K562 (cell line): ENCODE measurements at regions not wholly inside any gene's neighbourhood (a gene's known extent, or its start where the extent isn't known, plus 50 kb on each side); places are given as distances from the start of the nearest gene placed in this dataset.

ENCODE experiments used
- ATAC-seq: fragments of 200-7000 bp; cut with Tn5 transposase; 3 replicates; pipeline ENCODE4 v1.9.1; 2020; ENCODE audit warnings: moderate library complexity
- BruUV-seq: library from RNA; stranded (reverse); fragments of 400-500 nt; replicated peaks from 2 replicates; lab custom pipeline; 2021; lab: Mats Ljungman, UMichigan
- CTCF ChIA-PET: fragments of 300-600 bp; formaldehyde crosslinking; extraction: SDS; loops from one replicate; lab custom pipeline; 2021; ENCODE audit warnings: low intra/inter-chr PET ratio; lab: Yijun Ruan, JAX
- POLR2A ChIA-PET: fragments of 300-600, 350-650 bp; sonication (Branson Sonifier 250); formaldehyde crosslinking; extraction: SDS; loops from one replicate; lab custom pipeline; 2021; ENCODE audit warnings: antibody characterized with exemption, inconsistent platforms; lab: Yijun Ruan, JAX
- DNase-seq, 4 experiments: peaks; one replicate each; pipeline versions ENCODE4 v3.0.0 to v3.0.0-alpha.2; 2011 to 2018; ENCODE audit warnings: low spot score in 3 of 4, mixed read lengths in 3 of 4; ENCODE audit errors: extremely low read depth in 1 of 4
- FAIRE-seq: peaks from 2 replicates; lab custom pipeline; 2011; peaks lifted over from hg19 to GRCh38; lab: Jason Lieb, UNC
- H2AFZ ChIP-seq: 2 replicates; pipeline ENCODE4 v1.6.0; 2011; ENCODE audit warnings: low read depth, low read length, control low read depth, inconsistent platforms
- H3K27ac ChIP-seq: fragments of 200-600 bp; 3 replicates; pipeline ENCODE4 v1.8.0; 2011; ENCODE audit warnings: low read depth, mild to moderate bottlenecking, control low read depth, inconsistent platforms, low read length, moderate library complexity, mixed read lengths; ENCODE audit errors: extremely low read depth
- H3K27me3 ChIP-seq, 2 experiments: fragments of 300-600 bp in 1 of 2; 2 replicates in 1 of 2; 3 replicates in 1 of 2; pipeline versions ENCODE4 v1.6.0 to v1.8.0; 2011; ENCODE audit warnings: inconsistent platforms in 2 of 2, low read length in 2 of 2, mild to moderate bottlenecking in 1 of 2, mixed read lengths in 1 of 2, moderate library complexity in 1 of 2; ENCODE audit not compliant: control insufficient read depth in 2 of 2, insufficient read depth in 2 of 2
- H3K36me3 ChIP-seq: fragments of 300-600 bp; 3 replicates; pipeline ENCODE4 v1.8.0; 2011; ENCODE audit warnings: mild to moderate bottlenecking, low read length, inconsistent platforms; ENCODE audit not compliant: control insufficient read depth, insufficient read depth
- H3K4me1 ChIP-seq, 2 experiments: fragments of 200-600 bp in 1 of 2; replicated peaks in 1 of 2; 2 replicates in 1 of 2; 3 replicates in 1 of 2; pipeline versions ENCODE4 v1.5.1 to v1.8.0; 2011; ENCODE audit warnings: inconsistent platforms in 2 of 2, low read length in 2 of 2, mild to moderate bottlenecking in 1 of 2, mixed read lengths in 1 of 2, moderate library complexity in 1 of 2; ENCODE audit not compliant: control insufficient read depth in 2 of 2, insufficient read depth in 2 of 2
- H3K4me2 ChIP-seq: 2 replicates; pipeline ENCODE4 v1.6.1; 2011; ENCODE audit warnings: low read length, control low read depth, inconsistent platforms, mixed read lengths; ENCODE audit not compliant: insufficient read depth
- H3K4me3 ChIP-seq: fragments of 200-600 bp; sonication (generic), shearing (Covaris generic); 2 replicates; pipeline ENCODE4 v1.5.1; 2016; ENCODE audit warnings: control low read depth, inconsistent platforms
- H3K79me2 ChIP-seq: fragments of 200-600 bp; 3 replicates; pipeline ENCODE4 v1.8.0; 2011; ENCODE audit warnings: low read length, inconsistent platforms; ENCODE audit not compliant: control insufficient read depth, insufficient read depth
- H3K9ac ChIP-seq, 2 experiments: 2 replicates each; pipeline versions ENCODE4 v1.6.0 to v1.6.1; 2011; ENCODE audit warnings: low read depth in 2 of 2, low read length in 2 of 2, control low read depth in 1 of 2, inconsistent platforms in 1 of 2, mild to moderate bottlenecking in 1 of 2, mixed read lengths in 1 of 2; ENCODE audit not compliant: insufficient read depth in 1 of 2
- H3K9me1 ChIP-seq: one replicate; pipeline ENCODE4 v1.6.0; 2011; ENCODE audit warnings: inconsistent platforms, mild to moderate bottlenecking, low read length, moderate library complexity; ENCODE audit not compliant: control insufficient read depth, insufficient read depth
- H3K9me3 ChIP-seq: replicated peaks from 2 replicates; pipeline ENCODE4 v1.5.1; 2011; ENCODE audit warnings: low read depth, low read length, inconsistent platforms; ENCODE audit not compliant: control insufficient read depth, insufficient read depth
- H4K20me1 ChIP-seq: replicated peaks from 2 replicates; pipeline ENCODE4 v1.6.1; 2011; ENCODE audit warnings: low read length, inconsistent platforms, mixed read lengths; ENCODE audit not compliant: control insufficient read depth, insufficient read depth
- ARID1B ChIP-seq: fragments of 450-650 bp; IDR thresholded peaks from 2 replicates; pipeline ENCODE4 v1.6.1; 2016; ENCODE audit warnings: antibody characterized with exemption, mild to moderate bottlenecking, inconsistent platforms
- ARID3A ChIP-seq: IDR thresholded peaks from 2 replicates; pipeline ENCODE4 v1.6.1; 2012; ENCODE audit warnings: low read depth, low read length, improper control_type of control experiment, borderline replicate concordance
- ATF1 ChIP-seq, 2 experiments: fragments of 450-650 bp in 1 of 2; IDR thresholded peaks; 2 replicates each; pipeline ENCODE4 v1.6.1; 2016; ENCODE audit warnings: missing compliant biosample characterization in 1 of 2, missing genetic modification characterization in 1 of 2
- CREB1 ChIP-seq, 2 experiments: sonication (generic) in 1 of 2; formaldehyde crosslinking in 1 of 2; IDR thresholded peaks; 2 replicates each; pipeline versions ENCODE4 v1.6.1 to v1.8.0; 2012 to 2022; ENCODE audit warnings: inconsistent platforms in 1 of 2, mild to moderate bottlenecking in 1 of 2, missing genetic modification reagents in 1 of 2, moderate library complexity in 1 of 2
- ETV1 ChIP-seq: fragments of 450-650 bp; conservative IDR thresholded peaks from 2 replicates; pipeline ENCODE4 v1.6.1; 2016; ENCODE audit warnings: missing genetic modification characterization, control low read depth, low read depth, missing compliant biosample characterization
- GATA2 ChIP-seq: sonication (generic); formaldehyde crosslinking; IDR thresholded peaks from 2 replicates; pipeline ENCODE4 v1.4.0; 2020; ENCODE audit warnings: mild to moderate bottlenecking, missing genetic modification reagents
- PHTF2 ChIP-seq: fragments of 250-450 bp; sonication (Bioruptor Pico); IDR thresholded peaks from 2 replicates; pipeline ENCODE4 v1.5.0; 2021; ENCODE audit warnings: mild to moderate bottlenecking
- PTTG1 ChIP-seq: fragments of 450-650 bp; IDR thresholded peaks from 2 replicates; pipeline ENCODE4 v1.6.1; 2016; ENCODE audit warnings: low read depth, mild to moderate bottlenecking, missing genetic modification characterization, missing compliant biosample characterization
- RCOR1 ChIP-seq, 2 experiments: IDR thresholded peaks; 2 replicates each; pipeline ENCODE4 v1.6.1; 2012; ENCODE audit warnings: low read depth in 2 of 2, low read length in 2 of 2, borderline replicate concordance in 1 of 2, improper control_type of control experiment in 1 of 2
- STAT5B ChIP-seq: fragments of 250-450 bp; sonication (Bioruptor Pico); IDR thresholded peaks from 2 replicates; pipeline ENCODE4 v1.8.0; 2021; ENCODE audit warnings: mild to moderate bottlenecking, inconsistent platforms
- TEAD4 ChIP-seq, 2 experiments: sonication (generic) in 1 of 2; formaldehyde crosslinking in 1 of 2; IDR thresholded peaks; 2 replicates each; pipeline versions ENCODE4 v1.6.1 to v1.8.0; 2012 to 2022; ENCODE audit warnings: borderline replicate concordance in 1 of 2, inconsistent platforms in 1 of 2, low read length in 1 of 2, mild to moderate bottlenecking in 1 of 2, missing genetic modification reagents in 1 of 2
- TSC22D4 ChIP-seq: fragments of 450-650 bp; IDR thresholded peaks from 2 replicates; pipeline ENCODE4 v1.6.1; 2016; ENCODE audit warnings: missing genetic modification characterization, missing biosample characterization, control low read depth
- ZBTB7A ChIP-seq: IDR thresholded peaks from 2 replicates; pipeline ENCODE4 v1.6.1; 2011; ENCODE audit warnings: low read depth, mild to moderate bottlenecking, low read length, moderate library complexity, borderline replicate concordance; ENCODE audit not compliant: control insufficient read depth
- ZNF395 ChIP-seq: fragments of 200-800 bp; sonication (Bioruptor generic); IDR thresholded peaks from 2 replicates; pipeline ENCODE4 v1.6.1; 2017; ENCODE audit warnings: missing genetic modification characterization, missing compliant biosample characterization
- ZNF778 ChIP-seq: fragments of 450-650 bp; formaldehyde crosslinking; IDR thresholded peaks from 2 replicates; pipeline ENCODE4 v1.4.0; 2020; ENCODE audit warnings: mild to moderate bottlenecking, moderate library complexity
- WGBS: fragments of 100-300 bp; shearing (Covaris generic); methylation state at CpG from one replicate; pipeline ENCODE4 v1.1.6; 2016; ENCODE audit warnings: low coverage, mixed read lengths; ENCODE audit not compliant: insufficient coverage; ENCODE audit errors: missing lambda C conversion rate; 5-methylcytosine and 5-hydroxymethylcytosine counted together
- in situ Hi-C: fragments of 300-500 bp; cut with MboI; formaldehyde crosslinking; loops from 4 replicates; pipeline ENCODE4 v1.15.0; 2018; ENCODE audit warnings: inconsistent platforms, mixed read lengths
- intact Hi-C: fragments of 100-400 bp; cut with micrococcal nuclease; formaldehyde crosslinking; loops from 2 replicates; pipeline ENCODE4 v1.14.2; 2022

- H3K27ac ChIP-seq: no peak overlapping the region
- no peak for ATAC-seq
- in situ Hi-C loops: no loop called here
Measured at GRCh38 chr18:40810372-40810771, 1144.7 kb upstream of the PIK3C3 start.

GRCh38 chr18:40789286-40789685, 1165.7 kb upstream of the PIK3C3 start:
- H3K9me3 ChIP-seq: no peaks in the 10 kb centered on the region
- H3K27ac ChIP-seq: no peak overlapping the region
- no peak overlapping the region for H2AFZ ChIP-seq
- no peaks in the 10 kb centered on the region for H3K79me2 ChIP-seq
- H3K4me2 ChIP-seq: no peak overlapping the region
- POLR2A ChIA-PET: no interaction called here
- CTCF ChIA-PET: no interaction called here
- FAIRE-seq (no peak), DNase-seq (no peak), ATAC-seq (no peak)
- H3K27me3 ChIP-seq: no peaks in the 10 kb centered on the region
- 0% methylated on average over 4 of the region's 4 CpGs for WGBS
- BruUV-seq: no TSS peak
- intact Hi-C loops: no loop called here
- H3K36me3 ChIP-seq: no peaks in the 10 kb centered on the region
- H3K4me1 ChIP-seq: no peaks in the 10 kb centered on the region
- H3K4me3 ChIP-seq: no peak overlapping the region
- H3K9ac ChIP-seq: no peak overlapping the region
- in situ Hi-C loops: no loop called here
- no peaks in the 10 kb centered on the region for H4K20me1 ChIP-seq
- no peaks in the 10 kb centered on the region for H3K9me1 ChIP-seq
- TF ChIP-seq ARID3A (no peak), TSC22D4 (tag) (no peak), CREB1 (IDR thresholded peaks at IDR 0.05) (no peak), CREB1 (CRISPR knock-in tag; IDR thresholded peaks at IDR 0.05) (no peak), PTTG1 (tag) (no peak), PHTF2 (CRISPR knock-in tag) (no peak), TEAD4 (IDR thresholded peaks at IDR 0.05; ENCODE audit: low read length) (no peak), TEAD4 (CRISPR knock-in tag; IDR thresholded peaks at IDR 0.05; ENCODE audit: borderline replicate concordance) (no peak), ZBTB7A (no peak), GATA2 (no peak), ZNF778 (CRISPR knock-in tag) (no peak), ETV1 (tag) (no peak), RCOR1 (IDR thresholded peaks at IDR 0.05; ENCODE audit: borderline replicate concordance in 1 of 2, low read depth in 2 of 2, low read length in 2 of 2) (no peak), ZNF395 (no peak)

More at GRCh38 chr18:40810372-40810771, 1144.7 kb upstream of the PIK3C3 start:
- H3K79me2 ChIP-seq: no peaks in the 10 kb centered on the region
- no peak overlapping the region for H3K4me3 ChIP-seq
- H3K4me2 ChIP-seq: no peak overlapping the region
- FAIRE-seq: no peak
- TF ChIP-seq ARID1B: no peak
- no peak for TF ChIP-seq ATF1 (CRISPR knock-in tag; IDR thresholded peaks at IDR 0.05)
- no peak for TF ChIP-seq ATF1 (tag; IDR thresholded peaks at IDR 0.05)
- TF ChIP-seq STAT5B: no peak
- no peak overlapping the region for H2AFZ ChIP-seq
- H3K9me1 ChIP-seq: no peaks in the 10 kb centered on the region
- no peaks in the 10 kb centered on the region for H4K20me1 ChIP-seq
- H3K4me1 ChIP-seq: no peaks in the 10 kb centered on the region
- DNase-seq: no peak
- BruUV-seq: no TSS peak
- intact Hi-C loops: no loop called here
- no peaks in the 10 kb centered on the region for H3K9me3 ChIP-seq
- H3K36me3 ChIP-seq: no peaks in the 10 kb centered on the region
- CTCF ChIA-PET: no interaction called here
- H3K27me3 ChIP-seq: no peaks in the 10 kb centered on the region
- POLR2A ChIA-PET: no interaction called here
- no peak overlapping the region for H3K9ac ChIP-seq
